Breast epithelium (tissue), 3 donors: ENCODE measurements at regions not wholly inside any gene's neighbourhood (a gene's known extent, or its start where the extent isn't known, plus 50 kb on each side); places are given as distances from the start of the nearest gene placed in this dataset.

ENCODE experiments used
- CTCF ChIP-seq, 3 donors: fragments of 450-650 bp; IDR thresholded peaks; one replicate each; pipeline ENCODE4 v1.5.1; 2016 to 2017; ENCODE audit warnings: antibody characterized with exemption in 3 of 3, mild to moderate bottlenecking in 3 of 3, moderate library complexity in 3 of 3
- POLR2A ChIP-seq: fragments of 450-650 bp; IDR thresholded peaks from one replicate; pipeline ENCODE4 v1.6.1; 2016; ENCODE audit warnings: antibody characterized with exemption, mild to moderate bottlenecking, moderate library complexity
- POLR2AphosphoS5 ChIP-seq, 3 donors: sonication (generic); formaldehyde crosslinking; IDR thresholded peaks; one replicate each; pipeline ENCODE4 v1.6.1; 2017; ENCODE audit warnings: antibody characterized with exemption in 3 of 3

- no peak for TF ChIP-seq CTCF (IDR thresholded peaks at IDR 0.05)
- TF ChIP-seq POLR2A = no peak
- TF ChIP-seq POLR2AphosphoS5 (IDR thresholded peaks at IDR 0.05) = no peak
Observed at GRCh38 chr16:85536411-85537330, 76.5 kb upstream of the GSE1 start.
